LNCaP clone FGC (cell line): ENCODE measurements at regions not wholly inside any gene's neighbourhood (a gene's known extent, or its start where the extent isn't known, plus 50 kb on each side); places are given as distances from the start of the nearest gene placed in this dataset.

Source experiments
- DNase-seq: peaks from one replicate; pipeline ENCODE4 v3.0.0-alpha.2; 2011; ENCODE audit warnings: low read depth
- H3K4me3 ChIP-seq: 2 replicates; pipeline ENCODE4 v1.5.1; 2011; ENCODE audit warnings: mild to moderate bottlenecking, low read depth, low read length, control low read depth
- CTCF ChIP-seq: IDR thresholded peaks from 2 replicates; pipeline ENCODE4 v1.5.1; 2012; ENCODE audit warnings: mild to moderate bottlenecking; ENCODE audit not compliant: control insufficient read depth, insufficient read depth; ENCODE audit errors: extremely low read depth

- no peak for TF ChIP-seq CTCF
- H3K4me3 ChIP-seq: no peak overlapping the region
- DNase-seq: no peak
Measured at GRCh38 chr7:155373359-155374273, 75.9 kb downstream of the INSIG1 start.

- no peak for TF ChIP-seq CTCF
- no peak overlapping the region for H3K4me3 ChIP-seq
- DNase-seq: no peak
Measured at GRCh38 chr7:155374276-155375252, 76.9 kb downstream of the INSIG1 start.

- no peak for TF ChIP-seq CTCF
- no peak for DNase-seq
Measured at GRCh38 chr7:155375337-155376277, 77.9 kb downstream of the INSIG1 start.

GRCh38 chr7:155377071-155377837 lies 79.6 kb downstream of the INSIG1 start:
- TF ChIP-seq CTCF: no peak
- peak; percentile 68 for DNase-seq
- peak overlapping the region; percentile 10 for H3K4me3 ChIP-seq

More at GRCh38 chr7:155375337-155376277, 77.9 kb downstream of the INSIG1 start:
- H3K4me3 ChIP-seq: no peak overlapping the region

GRCh38 chr7:155377838-155378579 lies 79.9 kb upstream of the EN2 start:
- peak overlapping the region; percentile 10 for H3K4me3 ChIP-seq
- no peak for DNase-seq
- TF ChIP-seq CTCF: no peak
